ENCODE measurements at regions not wholly inside any gene's neighbourhood (a gene's known extent, or its start where the extent isn't known, plus 50 kb on each side); places are given as distances from the start of the nearest gene placed in this dataset.

- no peak for TF ChIP-seq CTCF (IDR thresholded peaks at IDR 0.05; ENCODE audit: low read length)
- TF ChIP-seq EZH2 (IDR thresholded peaks at IDR 0.05; ENCODE audit: borderline replicate concordance, low read length) = no peak
Measured at GRCh38 chr10:109695988-109696387, 227.3 kb downstream of the XPNPEP1 start.

Data from OCI-LY1 (cell line).